ENCODE measurements at regions not wholly inside any gene's neighbourhood (a gene's known extent, or its start where the extent isn't known, plus 50 kb on each side); places are given as distances from the start of the nearest gene placed in this dataset.

- TF ChIP-seq TAF1 (conservative IDR thresholded peaks at IDR 0.05) = no peak
- TF ChIP-seq REST (IDR thresholded peaks at IDR 0.05) = no peak
- TF ChIP-seq CTCF (IDR thresholded peaks at IDR 0.05; ENCODE audit: low read depth, low read length, missing input control) = no peak
- TF ChIP-seq RAD21 (IDR thresholded peaks at IDR 0.05) = no peak
These were observed 1116.2 kb downstream of the OLFM4 start for GRCh38 chr13:54144828-54145227.
